ENCODE measurements at regions not wholly inside any gene's neighbourhood (a gene's known extent, or its start where the extent isn't known, plus 50 kb on each side); places are given as distances from the start of the nearest gene placed in this dataset.
A peak's percentile ranks its signal among the peaks of the same experiment; 100 is the strongest.

- TF ChIP-seq CTCF (IDR thresholded peaks at IDR 0.05; ENCODE audit: borderline replicate concordance, control extremely low read depth, extremely low read depth, insufficient read depth, missing control alignments): no peak
- no peak for DNase-seq (ENCODE audit: low spot score)
- in situ Hi-C loops (cut with MboI; ENCODE audit: low sequenced_read_pairs, unreplicated experiment): loop anchor here (25.0 kb wide), 1 partner anchor 573 kb away; no protein-coding TSS in a partner anchor
Observed at GRCh38 chr5:153135411-153135810, 355.1 kb upstream of the GRIA1 start.

- in situ Hi-C loops (cut with MboI; ENCODE audit: low sequenced_read_pairs, unreplicated experiment): loop anchor here (25.0 kb wide), 1 partner anchor 575 kb away; no protein-coding TSS in a partner anchor
- no peak for DNase-seq (ENCODE audit: low spot score)
- no peak for TF ChIP-seq CTCF (IDR thresholded peaks at IDR 0.05; ENCODE audit: borderline replicate concordance, control extremely low read depth, extremely low read depth, insufficient read depth, missing control alignments)
Observed at GRCh38 chr5:153136910-153137614, 353.4 kb upstream of the GRIA1 start.

DNA sequence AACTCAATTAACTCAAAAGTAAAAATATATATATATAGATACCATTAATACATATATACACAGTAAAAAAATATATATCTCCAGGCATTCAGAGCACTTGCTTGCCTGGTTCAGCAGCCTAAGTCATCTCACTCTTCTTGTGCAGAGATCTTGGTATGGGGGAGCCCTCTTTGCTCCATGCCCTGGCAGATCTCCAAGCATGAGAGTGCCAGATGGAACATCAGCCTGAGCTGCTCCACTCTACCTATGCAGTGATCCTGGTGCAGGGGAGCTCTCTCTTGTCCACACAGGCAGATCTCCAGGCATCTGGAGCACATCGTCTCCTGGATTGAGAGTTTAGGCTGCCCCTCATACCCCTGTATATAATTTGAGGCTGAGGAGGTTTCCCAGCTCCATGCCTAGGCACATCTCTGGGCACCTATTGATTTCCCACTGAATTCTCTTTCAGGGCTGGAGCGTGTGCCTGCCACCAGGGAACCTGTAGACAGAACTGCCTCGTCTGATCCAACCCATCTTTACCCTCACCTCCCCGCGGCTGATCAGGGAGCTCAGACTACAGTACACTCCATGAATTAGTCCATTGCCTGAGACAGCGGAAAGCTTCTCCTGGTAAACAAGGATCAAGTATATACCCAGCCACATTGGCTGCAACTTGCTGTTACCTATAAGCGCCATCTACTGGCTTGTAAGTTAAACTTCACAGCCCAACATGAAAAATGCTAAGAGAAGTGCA lies 342.4 kb upstream of the GRIA1 start:
- in situ Hi-C loops (cut with MboI; ENCODE audit: low sequenced_read_pairs, unreplicated experiment): loop anchor here (25.0 kb wide), 1 partner anchor 586 kb away; no protein-coding TSS in a partner anchor
- peak; percentile 55 for TF ChIP-seq CTCF (IDR thresholded peaks at IDR 0.05; ENCODE audit: borderline replicate concordance, control extremely low read depth, extremely low read depth, insufficient read depth, missing control alignments)
- DNase-seq (ENCODE audit: low spot score): peak; percentile 3

- TF ChIP-seq CTCF (IDR thresholded peaks at IDR 0.05; ENCODE audit: borderline replicate concordance, control extremely low read depth, extremely low read depth, insufficient read depth, missing control alignments): no peak
- in situ Hi-C loops (cut with MboI; ENCODE audit: low sequenced_read_pairs, unreplicated experiment): loop anchor here (25.0 kb wide), 1 partner anchor 586 kb away; no protein-coding TSS in a partner anchor
- DNase-seq (ENCODE audit: low spot score): no peak
Observed at GRCh38 chr5:153148624-153148976, 341.9 kb upstream of the GRIA1 start.

- in situ Hi-C loops (cut with MboI; ENCODE audit: low sequenced_read_pairs, unreplicated experiment): no loop called here
- DNase-seq (ENCODE audit: low spot score): no peak
- no peak for TF ChIP-seq CTCF (IDR thresholded peaks at IDR 0.05; ENCODE audit: borderline replicate concordance, control extremely low read depth, extremely low read depth, insufficient read depth, missing control alignments)
Observed at GRCh38 chr5:153151558-153151957, 338.9 kb upstream of the GRIA1 start.

GRCh38 chr5:153153086-153153485 lies 337.4 kb upstream of the GRIA1 start:
- TF ChIP-seq CTCF (IDR thresholded peaks at IDR 0.05; ENCODE audit: borderline replicate concordance, control extremely low read depth, extremely low read depth, insufficient read depth, missing control alignments): no peak

More at GRCh38 chr5:153153086-153153485, 337.4 kb upstream of the GRIA1 start:
- in situ Hi-C loops (cut with MboI; ENCODE audit: low sequenced_read_pairs, unreplicated experiment): no loop called here
- no peak for DNase-seq (ENCODE audit: low spot score)
